Esophagus squamous epithelium (tissue), 4 donors: ENCODE measurements at regions not wholly inside any gene's neighbourhood (a gene's known extent, or its start where the extent isn't known, plus 50 kb on each side); places are given as distances from the start of the nearest gene placed in this dataset.

ENCODE experiments used
- POLR2A ChIP-seq, 4 donors: fragments of 450-650 bp; IDR thresholded peaks; one replicate each; pipeline ENCODE4 v1.6.1; 2017; ENCODE audit warnings: antibody characterized with exemption in 4 of 4, mild to moderate bottlenecking in 4 of 4, moderate library complexity in 3 of 4
- TF ChIP-seq, protein P1 (sequence below), 6 experiments: fragments of 450-650 bp in 4 of 6; fragments of 200-600 bp in 2 of 6; sonication (generic) in 2 of 6; IDR thresholded peaks; one replicate each; pipeline ENCODE4 v1.5.1; 2016 to 2019; ENCODE audit warnings: antibody characterized with exemption in 6 of 6, mild to moderate bottlenecking in 4 of 6, moderate library complexity in 4 of 6

- TF ChIP-seq, protein P1, sequence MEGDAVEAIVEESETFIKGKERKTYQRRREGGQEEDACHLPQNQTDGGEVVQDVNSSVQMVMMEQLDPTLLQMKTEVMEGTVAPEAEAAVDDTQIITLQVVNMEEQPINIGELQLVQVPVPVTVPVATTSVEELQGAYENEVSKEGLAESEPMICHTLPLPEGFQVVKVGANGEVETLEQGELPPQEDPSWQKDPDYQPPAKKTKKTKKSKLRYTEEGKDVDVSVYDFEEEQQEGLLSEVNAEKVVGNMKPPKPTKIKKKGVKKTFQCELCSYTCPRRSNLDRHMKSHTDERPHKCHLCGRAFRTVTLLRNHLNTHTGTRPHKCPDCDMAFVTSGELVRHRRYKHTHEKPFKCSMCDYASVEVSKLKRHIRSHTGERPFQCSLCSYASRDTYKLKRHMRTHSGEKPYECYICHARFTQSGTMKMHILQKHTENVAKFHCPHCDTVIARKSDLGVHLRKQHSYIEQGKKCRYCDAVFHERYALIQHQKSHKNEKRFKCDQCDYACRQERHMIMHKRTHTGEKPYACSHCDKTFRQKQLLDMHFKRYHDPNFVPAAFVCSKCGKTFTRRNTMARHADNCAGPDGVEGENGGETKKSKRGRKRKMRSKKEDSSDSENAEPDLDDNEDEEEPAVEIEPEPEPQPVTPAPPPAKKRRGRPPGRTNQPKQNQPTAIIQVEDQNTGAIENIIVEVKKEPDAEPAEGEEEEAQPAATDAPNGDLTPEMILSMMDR (IDR thresholded peaks at IDR 0.05) = no peak
- TF ChIP-seq POLR2A (IDR thresholded peaks at IDR 0.05) = no peak
Measured at GRCh38 chr6:153816366-153816765, 222.7 kb upstream of the OPRM1 start.
